Uterus (tissue), 2 donors: ENCODE measurements at regions not wholly inside any gene's neighbourhood (a gene's known extent, or its start where the extent isn't known, plus 50 kb on each side); places are given as distances from the start of the nearest gene placed in this dataset.

Source experiments
- POLR2A ChIP-seq, 2 donors: fragments of 450-650 bp; IDR thresholded peaks; one replicate each; pipeline ENCODE4 v1.6.1; 2016; ENCODE audit warnings: antibody characterized with exemption in 2 of 2, mild to moderate bottlenecking in 1 of 2, moderate library complexity in 1 of 2
- TF ChIP-seq, protein P1 (sequence below), 4 experiments: fragments of 200-600 bp in 2 of 4; fragments of 450-650 bp in 2 of 4; sonication (generic) in 2 of 4; IDR thresholded peaks; one replicate each; pipeline ENCODE4 v1.5.1; 2016 to 2019; ENCODE audit warnings: antibody characterized with exemption in 4 of 4, mild to moderate bottlenecking in 2 of 4, moderate library complexity in 1 of 4

DNA sequence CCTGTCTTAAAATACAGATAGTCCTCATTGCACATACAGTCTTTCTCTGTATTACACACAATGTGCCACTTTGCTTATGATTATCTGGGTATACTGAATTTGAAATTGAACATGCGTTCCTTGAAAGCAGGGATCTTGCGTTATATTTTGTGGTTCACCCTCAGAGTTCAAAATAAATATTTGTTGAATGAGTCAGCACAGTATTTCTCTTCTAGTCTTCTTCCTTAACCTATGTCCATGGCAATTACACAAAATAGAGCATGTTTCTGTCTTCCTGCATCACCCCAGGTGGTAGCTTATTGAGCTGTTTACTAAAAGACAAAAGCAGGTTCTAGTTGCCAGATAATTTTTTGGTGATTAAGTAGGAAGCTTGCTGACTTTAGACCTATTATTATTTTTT, 272.9 kb upstream of the FERMT1 start:
- TF ChIP-seq POLR2A (IDR thresholded peaks at IDR 0.05), result no peak
- TF ChIP-seq, protein P1, sequence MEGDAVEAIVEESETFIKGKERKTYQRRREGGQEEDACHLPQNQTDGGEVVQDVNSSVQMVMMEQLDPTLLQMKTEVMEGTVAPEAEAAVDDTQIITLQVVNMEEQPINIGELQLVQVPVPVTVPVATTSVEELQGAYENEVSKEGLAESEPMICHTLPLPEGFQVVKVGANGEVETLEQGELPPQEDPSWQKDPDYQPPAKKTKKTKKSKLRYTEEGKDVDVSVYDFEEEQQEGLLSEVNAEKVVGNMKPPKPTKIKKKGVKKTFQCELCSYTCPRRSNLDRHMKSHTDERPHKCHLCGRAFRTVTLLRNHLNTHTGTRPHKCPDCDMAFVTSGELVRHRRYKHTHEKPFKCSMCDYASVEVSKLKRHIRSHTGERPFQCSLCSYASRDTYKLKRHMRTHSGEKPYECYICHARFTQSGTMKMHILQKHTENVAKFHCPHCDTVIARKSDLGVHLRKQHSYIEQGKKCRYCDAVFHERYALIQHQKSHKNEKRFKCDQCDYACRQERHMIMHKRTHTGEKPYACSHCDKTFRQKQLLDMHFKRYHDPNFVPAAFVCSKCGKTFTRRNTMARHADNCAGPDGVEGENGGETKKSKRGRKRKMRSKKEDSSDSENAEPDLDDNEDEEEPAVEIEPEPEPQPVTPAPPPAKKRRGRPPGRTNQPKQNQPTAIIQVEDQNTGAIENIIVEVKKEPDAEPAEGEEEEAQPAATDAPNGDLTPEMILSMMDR (IDR thresholded peaks at IDR 0.05), result no peak
